HEK293 (cell line): ENCODE measurements at regions not wholly inside any gene's neighbourhood (a gene's known extent, or its start where the extent isn't known, plus 50 kb on each side); places are given as distances from the start of the nearest gene placed in this dataset.

Source experiments
- CTCF ChIA-PET: fragments of 350-600 bp; formaldehyde crosslinking; extraction: SDS; loops from one replicate; lab custom pipeline; 2021; ENCODE audit warnings: antibody characterized with exemption; lab: Yijun Ruan, JAX
- POLR2A ChIA-PET: fragments of 300-600 bp; formaldehyde crosslinking; extraction: SDS; loops from one replicate; lab custom pipeline; 2020; ENCODE audit warnings: antibody characterized with exemption, inconsistent platforms; lab: Yijun Ruan, JAX
- H3K27ac ChIP-seq: fragments of 200-500 bp; sonication (Bioruptor generic); 2 replicates; pipeline ENCODE4 v1.5.1; 2014; ENCODE audit warnings: low read depth, low read length, control low read depth, inconsistent platforms; ENCODE audit errors: extremely low read depth
- H3K36me3 ChIP-seq, 2 experiments: fragments of 200-500 bp in 1 of 2; sonication (Bioruptor generic) in 1 of 2; 1 replicate in 1 of 2; 2 replicates in 1 of 2; pipeline ENCODE4 v1.5.1; 2014 to 2017; ENCODE audit warnings: inconsistent platforms in 2 of 2, low read length in 2 of 2; ENCODE audit not compliant: control insufficient read depth in 2 of 2, insufficient read depth in 1 of 2
- H3K4me1 ChIP-seq: fragments of 200-500 bp; sonication (Bioruptor generic); 2 replicates; pipeline ENCODE4 v1.5.1; 2014; ENCODE audit warnings: mild to moderate bottlenecking, low read length, inconsistent platforms; ENCODE audit not compliant: control insufficient read depth, insufficient read depth
- H3K4me3 ChIP-seq: 2 replicates; pipeline ENCODE4 v1.5.1; 2011; ENCODE audit warnings: low read depth, mild to moderate bottlenecking, control low read depth, low read length, moderate library complexity
- H3K9me3 ChIP-seq: fragments of 200-500 bp; sonication (Bioruptor generic); 2 replicates; pipeline ENCODE4 v1.5.1; 2014; ENCODE audit warnings: low read depth, low read length, inconsistent platforms; ENCODE audit not compliant: control insufficient read depth, insufficient read depth
- HOXD13 ChIP-seq: sonication (generic); formaldehyde crosslinking; IDR thresholded peaks from 2 replicates; pipeline ENCODE4 v1.8.0; 2022; ENCODE audit warnings: missing genetic modification reagents, borderline replicate concordance
- SCRT2 ChIP-seq: fragments of 450-650 bp; formaldehyde crosslinking; IDR thresholded peaks from 2 replicates; pipeline ENCODE4 v1.5.1; 2016; ENCODE audit warnings: missing biosample characterization, missing genetic modification characterization
- TSHZ1 ChIP-seq: fragments of 450-650 bp; formaldehyde crosslinking; IDR thresholded peaks from 2 replicates; pipeline ENCODE4 v1.5.1; 2016; ENCODE audit warnings: missing biosample characterization, missing genetic modification characterization, borderline replicate concordance
- ZBTB48 ChIP-seq: fragments of 450-650 bp; formaldehyde crosslinking; IDR thresholded peaks from 2 replicates; pipeline ENCODE4 v1.5.1; 2016; ENCODE audit warnings: missing biosample characterization, missing genetic modification characterization
- ZFP37 ChIP-seq: fragments of 450-650 bp; formaldehyde crosslinking; IDR thresholded peaks from 2 replicates; pipeline ENCODE4 v1.5.1; 2016; ENCODE audit warnings: missing biosample characterization, missing genetic modification characterization
- ZFP69B ChIP-seq: fragments of 450-650 bp; formaldehyde crosslinking; IDR thresholded peaks from 2 replicates; pipeline ENCODE4 v1.5.1; 2016; ENCODE audit warnings: missing biosample characterization, missing genetic modification characterization
- ZNF112 ChIP-seq: fragments of 450-650 bp; formaldehyde crosslinking; IDR thresholded peaks from 2 replicates; pipeline ENCODE4 v1.5.0; 2017; ENCODE audit warnings: missing biosample characterization, missing genetic modification characterization
- ZNF155 ChIP-seq: fragments of 450-650 bp; formaldehyde crosslinking; IDR thresholded peaks from 2 replicates; pipeline ENCODE4 v1.5.1; 2016; ENCODE audit warnings: missing biosample characterization, missing genetic modification characterization
- ZNF266 ChIP-seq: fragments of 450-650 bp; formaldehyde crosslinking; IDR thresholded peaks from 2 replicates; pipeline ENCODE4 v1.5.1; 2016; ENCODE audit warnings: missing biosample characterization, missing genetic modification characterization, low read depth
- ZNF560 ChIP-seq: fragments of 450-650 bp; formaldehyde crosslinking; IDR thresholded peaks from 2 replicates; pipeline ENCODE4 v1.5.1; 2017; ENCODE audit warnings: missing biosample characterization, missing genetic modification characterization, borderline replicate concordance
- ZNF610 ChIP-seq: fragments of 450-650 bp; formaldehyde crosslinking; IDR thresholded peaks from 2 replicates; pipeline ENCODE4 v1.5.1; 2016; ENCODE audit warnings: missing biosample characterization, missing genetic modification characterization, borderline replicate concordance
- ZNF704 ChIP-seq: fragments of 450-650 bp; formaldehyde crosslinking; IDR thresholded peaks from 2 replicates; pipeline ENCODE4 v1.5.1; 2016; ENCODE audit warnings: missing biosample characterization, missing genetic modification characterization
- TF ChIP-seq, protein P1 (sequence below): fragments of 450-650 bp; formaldehyde crosslinking; IDR thresholded peaks from 2 replicates; pipeline ENCODE4 v1.5.1; 2016; ENCODE audit warnings: missing biosample characterization, missing genetic modification characterization
- TF ChIP-seq, protein P2 (sequence below): fragments of 450-650 bp; formaldehyde crosslinking; IDR thresholded peaks from 2 replicates; pipeline ENCODE4 v1.5.1; 2016; ENCODE audit warnings: missing biosample characterization, missing genetic modification characterization

GRCh38 chr3:67883766-67884165, 229.4 kb upstream of the SUCLG2 start (continued):
- no peak for TF ChIP-seq HOXD13 (CRISPR knock-in tag)
- TF ChIP-seq, protein P1, sequence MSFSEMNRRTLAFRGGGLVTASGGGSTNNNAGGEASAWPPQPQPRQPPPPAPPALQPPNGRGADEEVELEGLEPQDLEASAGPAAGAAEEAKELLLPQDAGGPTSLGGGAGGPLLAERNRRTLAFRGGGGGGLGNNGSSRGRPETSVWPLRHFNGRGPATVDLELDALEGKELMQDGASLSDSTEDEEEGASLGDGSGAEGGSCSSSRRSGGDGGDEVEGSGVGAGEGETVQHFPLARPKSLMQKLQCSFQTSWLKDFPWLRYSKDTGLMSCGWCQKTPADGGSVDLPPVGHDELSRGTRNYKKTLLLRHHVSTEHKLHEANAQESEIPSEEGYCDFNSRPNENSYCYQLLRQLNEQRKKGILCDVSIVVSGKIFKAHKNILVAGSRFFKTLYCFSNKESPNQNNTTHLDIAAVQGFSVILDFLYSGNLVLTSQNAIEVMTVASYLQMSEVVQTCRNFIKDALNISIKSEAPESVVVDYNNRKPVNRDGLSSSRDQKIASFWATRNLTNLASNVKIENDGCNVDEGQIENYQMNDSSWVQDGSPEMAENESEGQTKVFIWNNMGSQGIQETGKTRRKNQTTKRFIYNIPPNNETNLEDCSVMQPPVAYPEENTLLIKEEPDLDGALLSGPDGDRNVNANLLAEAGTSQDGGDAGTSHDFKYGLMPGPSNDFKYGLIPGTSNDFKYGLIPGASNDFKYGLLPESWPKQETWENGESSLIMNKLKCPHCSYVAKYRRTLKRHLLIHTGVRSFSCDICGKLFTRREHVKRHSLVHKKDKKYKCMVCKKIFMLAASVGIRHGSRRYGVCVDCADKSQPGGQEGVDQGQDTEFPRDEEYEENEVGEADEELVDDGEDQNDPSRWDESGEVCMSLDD (tag by site-specific recombination) = no peak
- TF ChIP-seq ZNF610 (tag by site-specific recombination) = no peak
- no peak for TF ChIP-seq SCRT2 (tag by site-specific recombination)
- no peak for TF ChIP-seq ZBTB48
- TF ChIP-seq, all 188 proteins: peak for 0

- CTCF ChIA-PET = no interaction called here
- no peak overlapping the region for H3K27ac ChIP-seq
- H3K4me3 ChIP-seq = no peak overlapping the region
- H3K36me3 ChIP-seq = no peaks in the 10 kb centered on the region
- POLR2A ChIA-PET = no interaction called here
- TF ChIP-seq ZNF266 (tag by site-specific recombination) = no peak
- no peak for TF ChIP-seq TSHZ1
- TF ChIP-seq, protein P1 (tag by site-specific recombination) = no peak
- no peak for TF ChIP-seq ZNF704 (tag by site-specific recombination)
- TF ChIP-seq ZFP69B = no peak
- no peak for TF ChIP-seq ZNF155 (tag by site-specific recombination)
- no peak for TF ChIP-seq ZNF560 (tag by site-specific recombination)
- no peak for TF ChIP-seq ZNF112 (tag by site-specific recombination)
- TF ChIP-seq, protein P2, sequence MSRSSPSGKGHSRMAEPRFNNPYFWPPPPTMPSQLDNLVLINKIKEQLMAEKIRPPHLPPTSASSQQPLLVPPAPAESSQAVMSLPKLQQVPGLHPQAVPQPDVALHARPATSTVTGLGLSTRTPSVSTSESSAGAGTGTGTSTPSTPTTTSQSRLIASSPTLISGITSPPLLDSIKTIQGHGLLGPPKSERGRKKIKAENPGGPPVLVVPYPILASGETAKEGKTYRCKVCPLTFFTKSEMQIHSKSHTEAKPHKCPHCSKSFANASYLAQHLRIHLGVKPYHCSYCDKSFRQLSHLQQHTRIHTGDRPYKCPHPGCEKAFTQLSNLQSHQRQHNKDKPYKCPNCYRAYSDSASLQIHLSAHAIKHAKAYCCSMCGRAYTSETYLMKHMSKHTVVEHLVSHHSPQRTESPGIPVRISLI (tag by site-specific recombination) = no peak
- TF ChIP-seq ZFP37 = no peak
- H3K9me3 ChIP-seq = no peaks in the 10 kb centered on the region
- H3K4me1 ChIP-seq = no peaks in the 10 kb centered on the region
These were observed 228.6 kb upstream of the SUCLG2 start for GRCh38 chr3:67882981-67883380.
